ENCODE measurements at regions not wholly inside any gene's neighbourhood (a gene's known extent, or its start where the extent isn't known, plus 50 kb on each side); places are given as distances from the start of the nearest gene placed in this dataset.

- TF ChIP-seq EZH2phosphoT487 (IDR thresholded peaks at IDR 0.05; ENCODE audit: borderline replicate concordance) (no peak), CTCF (conservative IDR thresholded peaks at IDR 0.05; ENCODE audit: low read length) (no peak)
Observed at GRCh38 chrX:4572691-4573090, 859.2 kb upstream of the PRKX start.

All from Loucy (cell line).